IMR-90 (cell line): ENCODE measurements at regions not wholly inside any gene's neighbourhood (a gene's known extent, or its start where the extent isn't known, plus 50 kb on each side); places are given as distances from the start of the nearest gene placed in this dataset.

Experiments
- ATAC-seq: fragments of 200-7000 bp; cut with Tn5 transposase; 2 replicates; pipeline ENCODE4 v1.9.1; 2020; ENCODE audit warnings: low read depth, mild to moderate bottlenecking, moderate library complexity
- BruUV-seq: library from RNA; stranded (reverse); fragments of 400-500 nt; replicated peaks from 2 replicates; lab custom pipeline; 2021; lab: Mats Ljungman, UMichigan
- CTCF ChIA-PET: fragments of 300-600 bp; formaldehyde crosslinking; extraction: SDS; loops from one replicate; lab custom pipeline; 2021; ENCODE audit warnings: antibody characterized with exemption; lab: Yijun Ruan, JAX
- POLR2A ChIA-PET: fragments of 300-600 bp; sonication (Branson Sonifier 250); formaldehyde crosslinking; loops from one replicate; lab custom pipeline; 2022; ENCODE audit warnings: antibody characterized with exemption; ENCODE audit not compliant: unreplicated experiment; lab: Charles Lee
- DNase-seq: peaks from one replicate; pipeline ENCODE4 v3.0.0; 2013
- H2AFZ ChIP-seq: replicated peaks from 2 replicates; pipeline ENCODE3; 2013; ENCODE audit warnings: low read length, mild to moderate bottlenecking; ENCODE audit not compliant: poor library complexity
- H2AK5ac ChIP-seq: 2 replicates; pipeline ENCODE4 v1.6.1; 2013; ENCODE audit warnings: low read depth, low read length, inconsistent platforms
- H2AK9ac ChIP-seq: replicated peaks from 2 replicates; pipeline ENCODE3; 2013; ENCODE audit warnings: mild to moderate bottlenecking, low read depth, low read length, moderate library complexity; ENCODE audit not compliant: poor library complexity
- H2BK120ac ChIP-seq: 2 replicates; pipeline ENCODE4 v1.6.1; 2013; ENCODE audit warnings: low read depth, low read length, inconsistent platforms
- H2BK15ac ChIP-seq: 3 replicates; pipeline ENCODE4 v1.6.1; 2013; ENCODE audit warnings: low read depth, low read length, inconsistent platforms
- H2BK20ac ChIP-seq: 2 replicates; pipeline ENCODE4 v1.6.1; 2013; ENCODE audit warnings: low read depth, mild to moderate bottlenecking, inconsistent platforms, low read length, moderate library complexity
- H2BK5ac ChIP-seq: 2 replicates; pipeline ENCODE4 v1.6.1; 2013; ENCODE audit warnings: mild to moderate bottlenecking, low read depth, low read length, inconsistent platforms; ENCODE audit not compliant: poor library complexity, severe bottlenecking
- H3K14ac ChIP-seq: replicated peaks from 2 replicates; pipeline ENCODE4 v1.6.1; 2013; ENCODE audit warnings: low read depth, low read length, inconsistent platforms
- H3K18ac ChIP-seq: 2 replicates; pipeline ENCODE4 v1.6.1; 2013; ENCODE audit warnings: low read depth, low read length, control low read depth
- H3K23ac ChIP-seq: 2 replicates; pipeline ENCODE4 v1.6.1; 2013; ENCODE audit warnings: low read depth, low read length, inconsistent platforms
- H3K27ac ChIP-seq: 2 replicates; pipeline ENCODE4 v1.5.1; 2013; ENCODE audit warnings: mild to moderate bottlenecking, control low read depth, low read length; ENCODE audit not compliant: insufficient read depth
- H3K27me3 ChIP-seq: 2 replicates; pipeline ENCODE4 v1.6.1; 2013; ENCODE audit warnings: low read length; ENCODE audit not compliant: control insufficient read depth, insufficient read depth
- H3K36me3 ChIP-seq: 2 replicates; pipeline ENCODE4 v1.6.1; 2013; ENCODE audit warnings: low read length, mixed read lengths; ENCODE audit not compliant: control insufficient read depth, insufficient read depth
- H3K4ac ChIP-seq: 2 replicates; pipeline ENCODE4 v1.6.1; 2013; ENCODE audit warnings: low read depth, low read length, inconsistent platforms
- H3K4me1 ChIP-seq: 2 replicates; pipeline ENCODE4 v1.6.1; 2013; ENCODE audit warnings: low read length, mixed read lengths; ENCODE audit not compliant: control insufficient read depth, insufficient read depth
- H3K4me2 ChIP-seq: 2 replicates; pipeline ENCODE4 v1.6.1; 2013; ENCODE audit warnings: low read depth, mild to moderate bottlenecking, control low read depth, low read length, moderate library complexity
- H3K4me3 ChIP-seq: 2 replicates; pipeline ENCODE4 v1.5.1; 2013; ENCODE audit warnings: low read depth, mild to moderate bottlenecking, control low read depth, low read length, moderate library complexity; ENCODE audit not compliant: insufficient read depth
- H3K56ac ChIP-seq: 2 replicates; pipeline ENCODE4 v1.6.1; 2013; ENCODE audit warnings: low read length, inconsistent platforms; ENCODE audit not compliant: insufficient read depth; ENCODE audit errors: extremely low read depth
- H3K79me1 ChIP-seq, 2 experiments: 2 replicates each; pipeline ENCODE4 v1.6.1; 2013; ENCODE audit warnings: low read length in 2 of 2, inconsistent platforms in 1 of 2, low read depth in 1 of 2
- H3K9ac ChIP-seq: 2 replicates; pipeline ENCODE4 v1.6.1; 2013; ENCODE audit warnings: low read depth, low read length, control low read depth
- H3K9me1 ChIP-seq: 2 replicates; pipeline ENCODE4 v1.6.1; 2013; ENCODE audit warnings: low read length, inconsistent platforms; ENCODE audit not compliant: insufficient read depth
- H3K9me3 ChIP-seq: 2 replicates; pipeline ENCODE4 v1.6.1; 2013; ENCODE audit warnings: low read length; ENCODE audit not compliant: control insufficient read depth, insufficient read depth
- H4K20me1 ChIP-seq: 2 replicates; pipeline ENCODE4 v1.6.1; 2013; ENCODE audit warnings: low read length, inconsistent platforms; ENCODE audit not compliant: insufficient read depth
- H4K5ac ChIP-seq: 2 replicates; pipeline ENCODE4 v1.6.1; 2013; ENCODE audit warnings: mild to moderate bottlenecking, low read depth, low read length, control low read depth
- H4K8ac ChIP-seq, 2 experiments: 2 replicates each; pipeline ENCODE4 v1.6.1; 2013; ENCODE audit warnings: low read depth in 2 of 2, low read length in 2 of 2, control low read depth in 1 of 2, inconsistent platforms in 1 of 2
- H4K91ac ChIP-seq: 2 replicates; pipeline ENCODE4 v1.6.1; 2013; ENCODE audit warnings: low read depth, low read length, inconsistent platforms; ENCODE audit not compliant: insufficient read depth
- BHLHE40 ChIP-seq: fragments of 150-350 bp; IDR thresholded peaks from 2 replicates; pipeline ENCODE4 v1.6.1; 2016; ENCODE audit warnings: mild to moderate bottlenecking, low read depth, low read length
- CEBPB ChIP-seq: IDR thresholded peaks from 2 replicates; pipeline ENCODE4 v1.6.1; 2012; ENCODE audit warnings: low read depth, low read length, improper control_type of control experiment
- POLR2A ChIP-seq: IDR thresholded peaks from 2 replicates; pipeline ENCODE4 v1.6.1; 2012; ENCODE audit warnings: mild to moderate bottlenecking, low read depth, low read length
- RAD21 ChIP-seq: IDR thresholded peaks from 2 replicates; pipeline ENCODE4 v1.6.1; 2012; ENCODE audit warnings: low read length, improper control_type of control experiment
- USF2 ChIP-seq: fragments of 150-350 bp; IDR thresholded peaks from 2 replicates; pipeline ENCODE4 v1.6.1; 2017; ENCODE audit warnings: mild to moderate bottlenecking, antibody characterized with exemption, low read length, low read depth
- WGBS, 2 experiments: methylation state at CpG; one replicate each; pipeline versions ENCODE4 v1.1.5 to v1.1.7; 2013; ENCODE audit warnings: missing lambda C conversion rate in 2 of 2; ENCODE audit not compliant: insufficient read length in 1 of 2; ENCODE audit errors: extremely low coverage in 2 of 2; 5-methylcytosine and 5-hydroxymethylcytosine counted together
- dilution Hi-C: fragments of 300-500 bp; cut with HindIII; formaldehyde crosslinking; loops from one replicate; pipeline ENCODE4 v1.14.3; 2018; ENCODE audit warnings: low sequenced_read_pairs; ENCODE audit not compliant: unreplicated experiment
- in situ Hi-C: fragments of 300-500 bp; cut with MboI; formaldehyde crosslinking; loops from 3 replicates; pipeline ENCODE4 v1.14.3; 2019; ENCODE audit warnings: low sequenced_read_pairs, inconsistent platforms, mixed read lengths
- intact Hi-C: fragments of 100-400 bp; cut with micrococcal nuclease; formaldehyde crosslinking; loops from 2 replicates; pipeline ENCODE4 v1.10.0; 2022

GRCh38 chr1:101178688-101179491 is 57.9 kb upstream of the S1PR1 start:
- ChIA-PET CTCF (no interaction called here), POLR2A (no interaction called here)
- no TSS peak for BruUV-seq
- H3K4me1 ChIP-seq: peaks cover 9% of the 10 kb centered on the region
- H3K23ac ChIP-seq: no peak overlapping the region
- no peak overlapping the region for H2AFZ ChIP-seq
- no peak overlapping the region for H3K56ac ChIP-seq
- H2AK5ac ChIP-seq: no peak overlapping the region
- dilution Hi-C loops: no loop called here
- no peak overlapping the region for H4K91ac ChIP-seq
- no peaks in the 10 kb centered on the region for H3K79me1 ChIP-seq
- H3K9me3 ChIP-seq: no peaks in the 10 kb centered on the region
- no peak overlapping the region for H4K5ac ChIP-seq
- no peak overlapping the region for H2BK20ac ChIP-seq
- no peak overlapping the region for H3K4me2 ChIP-seq
- H3K4me3 ChIP-seq: no peak overlapping the region
- H3K14ac ChIP-seq: no peak overlapping the region
- H3K9ac ChIP-seq: no peak overlapping the region
- no peak overlapping the region for H2BK15ac ChIP-seq
- no peaks in the 10 kb centered on the region for H3K36me3 ChIP-seq
- DNase-seq (no peak), ATAC-seq (no peak)
- peaks cover 3% of the 10 kb centered on the region for H3K9me1 ChIP-seq
- intact Hi-C loops: no loop called here
- TF ChIP-seq USF2: no peak
- no peak for TF ChIP-seq RAD21
- no peak for TF ChIP-seq CEBPB
- no peak for TF ChIP-seq POLR2A
- no peak for TF ChIP-seq BHLHE40
- no peak overlapping the region for H2BK5ac ChIP-seq
- 100% methylated on average over 1 of the region's 8 CpGs; no CpG with 5 or more reads in 1 of the 2 experiments for WGBS, 2 experiments
- no peak overlapping the region for H3K18ac ChIP-seq
- H2AK9ac ChIP-seq: no peak overlapping the region
- in situ Hi-C loops: no loop called here
- H3K4ac ChIP-seq: no peak overlapping the region
- H4K20me1 ChIP-seq: no peaks in the 10 kb centered on the region
- H3K27ac ChIP-seq: no peak overlapping the region
- H4K8ac ChIP-seq: no peak overlapping the region
- no peaks in the 10 kb centered on the region for H3K27me3 ChIP-seq
- no peak overlapping the region; the same call in 1 of the 2 replicates for H2BK120ac ChIP-seq
